Activated T-cell treated with anti-CD3 and anti-CD28 coated beads, Interleukin-2, amount 50 U/mL, for 1 hour (primary cell): ENCODE measurements at regions not wholly inside any gene's neighbourhood (a gene's known extent, or its start where the extent isn't known, plus 50 kb on each side); places are given as distances from the start of the nearest gene placed in this dataset.

Experiments used
- DNase-seq: peaks from one replicate; pipeline ENCODE4 v3.0.0-alpha.2; 2020

DNA sequence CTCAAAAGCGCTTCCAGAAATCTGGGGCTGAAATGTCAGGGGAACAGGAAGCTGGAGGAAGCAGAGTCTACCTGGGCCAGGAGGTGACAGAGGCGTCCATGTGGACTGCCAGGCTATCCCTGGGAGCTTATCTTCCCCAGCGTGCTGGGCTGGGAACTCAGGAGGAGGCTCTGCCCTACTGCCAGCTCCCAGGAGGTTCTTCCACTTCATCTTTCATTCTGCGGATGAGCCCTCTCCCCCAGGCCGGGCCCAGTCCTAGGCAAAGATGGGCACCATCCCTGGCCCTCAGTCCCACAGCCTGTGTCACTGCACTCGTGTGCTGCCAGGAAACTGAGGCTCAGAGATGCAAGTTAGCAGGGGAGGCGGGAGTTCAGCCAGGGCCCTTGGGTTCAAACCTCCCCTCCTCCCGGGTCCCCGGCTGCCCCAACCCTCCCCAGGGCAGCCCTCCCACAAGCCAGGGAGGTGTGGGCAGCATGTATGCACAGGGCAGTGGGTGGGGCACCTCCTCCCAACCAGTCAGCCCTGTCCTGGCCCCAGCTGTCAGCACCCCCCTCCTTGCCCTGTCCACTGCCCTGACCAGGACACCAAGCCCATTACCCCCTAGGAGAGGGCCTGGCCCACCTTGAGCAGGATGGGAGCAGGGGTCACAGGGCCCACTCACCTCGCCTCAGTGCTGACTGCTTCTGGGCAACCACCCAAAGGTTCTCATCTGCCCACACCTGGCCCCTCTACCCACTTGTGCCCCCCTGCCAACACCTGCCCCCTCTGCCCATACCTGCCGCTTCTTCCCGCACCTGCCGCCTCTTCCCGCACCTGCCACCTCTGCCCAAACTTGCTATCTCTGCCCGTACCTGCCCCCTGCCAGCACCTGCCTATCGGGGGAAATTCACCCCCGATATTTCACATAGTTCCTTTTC, 226.0 kb downstream of the NPHP4 start:
- no peak for DNase-seq

- DNase-seq = no peak
Observed at GRCh38 chr1:5765483-5765882, 226.7 kb downstream of the NPHP4 start.

- DNase-seq = no peak
Observed at GRCh38 chr1:5764959-5765358, 227.3 kb downstream of the NPHP4 start.

DNA sequence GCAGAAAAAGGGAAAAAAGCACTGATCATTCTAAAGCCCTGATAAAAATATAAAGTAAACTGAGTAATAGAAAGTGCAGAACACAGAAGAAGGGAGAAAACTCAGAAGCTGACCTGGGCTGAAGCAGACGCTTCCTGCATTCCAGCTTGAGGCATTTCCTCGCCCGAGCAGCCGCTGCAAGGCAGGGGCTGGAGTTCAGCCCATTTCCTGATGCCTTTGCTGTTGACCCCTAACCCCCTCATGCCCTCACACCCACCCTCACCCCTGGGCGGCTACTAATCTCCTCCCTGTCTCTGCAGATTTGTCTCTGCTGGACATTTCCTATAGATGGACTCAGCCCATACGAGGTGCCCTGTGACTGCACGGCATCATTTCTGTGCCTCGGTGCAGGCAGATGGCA, 227.8 kb downstream of the NPHP4 start:
- DNase-seq = no peak

GRCh38 chr1:5763696-5764370, 228.4 kb downstream of the NPHP4 start:
- no peak for DNase-seq

DNA sequence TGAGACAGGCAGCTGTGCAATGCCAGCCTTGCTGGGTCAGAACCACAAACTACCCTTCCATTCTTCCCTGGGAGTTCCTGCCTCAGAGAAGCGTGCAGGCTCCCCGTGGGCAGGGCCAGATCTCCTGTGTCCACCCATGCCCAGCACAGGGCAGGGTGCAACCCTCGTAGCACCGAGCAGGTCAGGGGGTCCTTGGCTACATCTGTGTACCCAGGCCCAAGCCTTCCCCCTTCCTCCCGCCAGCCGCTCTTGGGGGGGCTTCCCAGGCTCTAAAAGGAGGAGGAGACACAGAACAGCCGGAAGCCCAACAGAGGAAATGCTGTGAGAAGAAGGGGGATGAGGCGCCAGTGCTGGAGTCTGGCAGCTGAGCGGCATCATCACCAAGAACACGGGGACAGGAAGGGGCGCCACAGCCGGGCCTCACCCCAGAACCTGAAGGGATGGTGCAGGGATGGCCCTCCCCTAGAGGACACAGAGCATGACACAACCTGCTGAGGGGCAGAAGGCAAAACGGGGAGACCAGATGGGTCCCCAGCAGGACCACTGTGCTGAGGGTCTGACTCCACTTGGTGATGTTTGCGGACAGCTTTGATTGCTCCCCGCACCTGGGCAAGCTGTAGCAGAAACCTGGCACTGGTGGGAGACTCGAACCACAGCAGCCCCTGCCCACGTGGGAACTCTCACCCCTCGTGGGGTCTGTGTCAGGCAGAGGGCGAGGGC, 233.2 kb downstream of the NPHP4 start:
- DNase-seq = no peak

DNA sequence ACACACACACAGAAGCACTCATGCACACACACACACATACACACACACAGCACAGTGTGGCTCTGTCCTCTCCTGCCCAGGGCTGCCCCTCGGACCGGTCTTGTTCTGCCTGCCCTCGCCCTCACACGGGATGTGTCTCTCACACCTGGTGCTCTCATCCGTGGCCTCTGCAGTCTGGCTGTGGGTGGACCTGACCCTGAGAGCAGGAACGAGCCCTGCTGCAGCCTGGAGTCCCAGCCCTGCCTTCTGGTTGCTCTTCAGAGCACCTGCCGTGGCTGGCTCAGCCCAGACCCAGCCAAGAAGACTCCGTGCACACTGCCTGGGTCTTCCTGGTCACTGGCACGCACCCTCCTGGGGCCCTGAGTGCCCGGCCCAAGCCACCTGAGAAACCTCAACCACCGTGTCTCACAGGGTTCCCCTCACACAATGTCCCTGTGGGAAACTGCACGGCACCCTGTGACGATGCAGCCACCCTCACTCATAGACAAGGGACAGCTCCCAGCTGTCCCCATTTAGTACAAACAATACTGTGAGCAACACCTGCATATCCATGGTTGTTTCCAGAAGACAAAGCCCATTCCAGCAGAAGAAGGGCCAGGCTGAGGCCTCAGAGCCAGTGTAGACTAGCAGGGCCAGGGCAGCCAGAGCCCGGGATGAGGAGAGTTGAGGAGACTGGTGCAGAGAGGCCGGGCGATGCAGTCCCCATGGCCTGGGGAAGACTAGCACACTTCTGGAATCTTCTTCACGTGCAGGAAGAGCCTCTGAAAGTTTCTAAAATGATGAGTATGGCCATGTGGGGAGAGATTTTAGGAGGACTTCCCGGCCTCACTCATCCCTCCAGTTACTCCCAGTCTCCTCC, 234.0 kb downstream of the NPHP4 start:
- no peak for DNase-seq

- no peak for DNase-seq
Observed at GRCh38 chr1:5757187-5757805, 234.9 kb downstream of the NPHP4 start.

- no peak for DNase-seq
Observed at GRCh38 chr1:5756434-5757186, 235.6 kb downstream of the NPHP4 start.

DNA sequence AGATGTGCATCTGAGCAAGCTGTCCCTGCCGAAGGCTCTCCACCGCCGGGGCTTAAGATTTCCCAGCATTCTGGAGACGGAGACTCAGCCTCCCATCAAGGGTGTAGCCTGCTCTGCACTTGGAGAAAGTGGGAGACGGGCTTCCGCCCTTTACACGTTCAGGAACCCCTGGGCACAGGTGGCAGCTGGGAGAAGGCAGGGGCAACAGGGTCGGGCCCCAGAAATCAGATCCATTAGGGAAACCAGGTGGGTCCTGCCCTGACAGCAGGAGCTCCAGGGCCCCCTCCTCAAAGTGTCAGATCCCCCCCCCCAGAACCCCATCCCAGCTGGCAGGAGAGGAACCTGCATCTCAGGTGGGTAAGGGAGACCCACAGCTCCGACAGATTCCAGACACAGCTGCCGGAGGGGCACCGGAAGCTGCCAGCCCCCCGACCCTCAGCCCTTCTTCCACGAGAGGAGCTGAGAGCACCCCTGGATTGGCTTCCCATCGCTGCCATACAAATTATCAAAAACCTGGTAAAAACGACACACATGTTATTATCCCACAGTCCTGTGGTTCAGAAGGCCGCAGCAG, 236.6 kb downstream of the NPHP4 start:
- DNase-seq = no peak

- no peak for DNase-seq
Observed at GRCh38 chr1:5754817-5755551, 237.2 kb downstream of the NPHP4 start.

DNA sequence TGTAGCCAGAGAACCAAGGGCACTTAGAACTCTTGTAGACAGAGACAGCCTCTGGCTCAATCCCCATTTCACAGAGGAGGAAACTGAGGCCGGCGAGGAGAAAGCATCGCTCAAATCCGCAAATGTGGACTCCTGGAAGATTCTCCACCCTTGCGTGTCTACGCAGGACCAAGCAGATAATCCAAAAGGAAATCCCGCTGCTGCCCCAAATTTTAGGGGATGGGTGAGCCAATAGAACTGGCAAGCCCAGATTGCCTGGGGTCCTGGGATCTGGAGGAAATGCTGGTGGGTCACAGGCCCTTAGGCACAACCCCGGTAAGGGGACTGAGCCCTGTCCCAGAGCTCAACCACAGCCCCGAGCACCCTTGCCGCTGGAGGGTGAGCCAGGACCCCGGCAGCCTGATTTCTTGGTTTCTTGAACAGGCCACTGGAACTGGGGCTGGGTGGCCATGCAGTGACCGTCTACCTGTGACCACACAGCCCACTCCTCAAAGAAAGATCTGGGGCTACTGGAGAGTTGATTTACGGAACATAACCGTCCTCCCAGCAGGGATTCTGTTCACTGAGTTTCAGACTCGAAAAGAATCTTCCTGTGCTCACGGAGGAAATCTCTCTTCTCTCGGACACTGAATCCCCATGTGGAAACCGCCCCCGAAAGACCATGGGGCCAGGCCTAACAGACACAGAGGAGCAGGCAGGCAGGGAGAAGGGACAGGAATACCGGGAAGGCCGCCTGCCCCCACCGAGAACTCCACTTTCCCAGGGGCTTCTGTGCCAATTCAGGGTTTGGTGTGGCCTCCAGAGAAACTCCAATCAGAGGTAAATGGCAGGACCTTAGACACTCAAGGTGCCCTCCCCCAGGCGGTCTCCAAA, 238.4 kb downstream of the NPHP4 start:
- DNase-seq = no peak

- DNase-seq = no peak
Observed at GRCh38 chr1:5752746-5753548, 239.3 kb downstream of the NPHP4 start.

DNA sequence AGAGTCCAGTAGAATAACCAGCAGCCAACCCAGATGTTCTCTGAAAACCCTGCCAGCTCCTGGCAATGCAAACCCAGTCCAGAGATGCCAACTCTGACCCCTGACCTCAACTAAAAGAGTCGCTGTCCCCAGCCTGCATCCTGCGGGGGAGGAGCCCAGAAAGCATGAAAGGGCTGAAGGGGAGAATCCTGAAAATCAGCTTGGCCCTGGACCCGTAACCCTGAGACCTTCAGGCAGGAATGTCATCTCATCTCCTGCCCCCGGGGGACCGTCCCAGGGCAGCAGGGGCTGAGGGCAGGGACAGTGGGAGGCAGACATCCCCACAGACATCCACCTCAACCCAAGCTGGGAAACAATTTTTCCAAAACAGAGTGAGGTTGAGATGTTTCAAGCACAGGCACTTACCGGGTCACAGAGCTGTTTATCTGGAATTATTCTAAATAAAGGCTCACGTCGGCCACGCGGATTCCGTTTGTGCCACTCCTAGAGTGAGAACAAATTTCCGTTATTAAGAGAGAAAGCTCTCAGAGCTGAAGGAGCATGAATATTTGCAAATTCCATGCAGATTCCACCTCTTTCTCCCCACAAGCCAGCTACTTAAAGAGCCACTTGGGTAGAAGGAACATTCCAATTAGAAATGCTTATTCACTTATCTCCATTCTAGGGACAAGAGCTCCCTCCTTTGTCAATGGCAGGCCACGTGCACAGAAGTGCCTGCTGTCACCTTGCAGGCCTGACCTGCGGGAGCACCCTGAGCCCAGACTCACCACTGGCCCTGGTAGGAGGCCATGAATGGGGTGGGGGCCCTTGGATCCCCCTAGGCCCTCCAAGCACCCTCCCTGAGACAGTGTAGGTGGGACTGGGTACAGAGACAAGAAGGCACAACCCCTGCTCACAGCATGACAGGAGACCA, 240.1 kb downstream of the NPHP4 start:
- no peak for DNase-seq

GRCh38 chr1:5751163-5751540, 241.1 kb downstream of the NPHP4 start:
- DNase-seq = no peak

DNA sequence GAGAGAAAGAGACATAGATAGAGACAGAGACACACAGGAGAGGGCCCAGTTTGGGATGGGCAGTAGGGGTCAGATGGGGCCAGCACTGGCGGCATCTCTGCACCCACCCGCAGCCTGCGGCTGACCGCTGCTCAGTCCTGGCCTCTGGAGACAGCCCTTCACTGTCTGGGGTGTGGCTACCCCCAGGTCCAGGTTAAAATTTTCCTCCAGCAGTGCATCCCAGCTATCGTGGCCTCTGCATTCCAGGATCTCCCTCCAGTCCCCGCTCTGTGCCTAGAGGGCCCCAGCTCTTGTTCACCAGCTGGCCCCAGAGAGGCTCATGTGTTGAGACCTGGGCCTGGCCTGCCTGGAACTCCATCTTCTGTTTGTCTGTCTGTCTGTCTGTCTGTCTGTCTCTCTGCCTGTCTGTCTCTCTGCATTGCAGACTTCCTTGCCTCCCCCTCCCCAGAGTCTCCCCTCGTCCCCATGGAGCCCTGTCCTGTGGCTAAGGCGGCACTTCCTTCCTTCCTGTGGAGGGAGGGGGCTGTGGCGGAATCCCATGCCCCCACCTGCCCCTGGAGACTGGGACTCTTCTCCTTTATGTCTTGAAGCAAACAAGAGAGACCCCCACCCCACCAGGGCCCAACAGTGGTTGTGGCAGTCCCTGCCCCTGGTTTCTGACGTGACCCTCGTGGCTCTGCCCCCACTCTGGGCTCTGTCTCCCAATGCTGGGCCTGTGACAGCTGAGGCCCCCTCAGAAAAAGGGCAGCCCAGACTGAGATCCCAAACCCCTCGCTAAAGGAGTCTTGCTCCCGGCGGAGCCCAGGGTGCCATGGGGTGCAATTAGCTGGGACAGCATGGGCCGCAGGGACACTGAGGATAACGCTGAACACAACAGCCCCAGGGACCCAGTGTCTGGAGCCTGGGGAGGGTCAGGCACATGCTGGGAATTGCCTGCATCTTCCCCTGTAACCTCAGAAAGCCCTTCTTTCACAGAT, 241.8 kb downstream of the NPHP4 start:
- DNase-seq = peak; percentile 8
